ENCODE measurements at regions not wholly inside any gene's neighbourhood (a gene's known extent, or its start where the extent isn't known, plus 50 kb on each side); places are given as distances from the start of the nearest gene placed in this dataset.

DNA sequence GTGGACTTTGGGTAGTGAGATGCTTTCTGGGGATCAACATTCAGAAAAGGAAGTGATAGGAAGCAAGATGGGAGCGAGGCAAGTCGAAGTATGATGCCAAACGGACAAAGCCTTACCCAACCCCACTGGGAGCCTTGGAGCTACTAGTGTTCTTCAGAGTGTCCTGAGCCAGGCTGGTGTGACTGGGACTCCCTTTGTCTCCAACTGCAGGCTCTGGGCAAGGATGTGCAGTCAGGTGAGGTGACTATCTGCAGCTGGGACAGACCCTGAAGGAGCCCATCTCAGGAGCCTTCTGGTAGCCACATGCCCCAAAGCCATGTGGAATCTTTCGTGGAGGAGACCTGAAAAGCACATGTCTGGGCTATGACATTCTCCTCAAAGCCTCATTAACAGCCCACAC lies 360.6 kb downstream of the MTRR start:
- 81 to 83% (median 82%) methylated on average over 4 of the region's 4 CpGs for WGBS, 4 donors
- Histone ChIP-seq H3K4me3 (no peak overlapping the region), H3K27ac (no peak overlapping the region), H3K4me1 (replicated peaks in 1 of 2) (no peaks in the 10 kb centered on the region), H3K9me3 (replicated peaks in 1 of 3) (no peaks in the 10 kb centered on the region), H3K36me3 (replicated peaks in 1 of 2) (no peaks in the 10 kb centered on the region), H3K27me3 (no peaks in the 10 kb centered on the region)
- intact Hi-C loops (cut with DNase I): no loop called here
- TF ChIP-seq POLR2A (IDR thresholded peaks at IDR 0.05): no peak
- TF ChIP-seq, protein P1, sequence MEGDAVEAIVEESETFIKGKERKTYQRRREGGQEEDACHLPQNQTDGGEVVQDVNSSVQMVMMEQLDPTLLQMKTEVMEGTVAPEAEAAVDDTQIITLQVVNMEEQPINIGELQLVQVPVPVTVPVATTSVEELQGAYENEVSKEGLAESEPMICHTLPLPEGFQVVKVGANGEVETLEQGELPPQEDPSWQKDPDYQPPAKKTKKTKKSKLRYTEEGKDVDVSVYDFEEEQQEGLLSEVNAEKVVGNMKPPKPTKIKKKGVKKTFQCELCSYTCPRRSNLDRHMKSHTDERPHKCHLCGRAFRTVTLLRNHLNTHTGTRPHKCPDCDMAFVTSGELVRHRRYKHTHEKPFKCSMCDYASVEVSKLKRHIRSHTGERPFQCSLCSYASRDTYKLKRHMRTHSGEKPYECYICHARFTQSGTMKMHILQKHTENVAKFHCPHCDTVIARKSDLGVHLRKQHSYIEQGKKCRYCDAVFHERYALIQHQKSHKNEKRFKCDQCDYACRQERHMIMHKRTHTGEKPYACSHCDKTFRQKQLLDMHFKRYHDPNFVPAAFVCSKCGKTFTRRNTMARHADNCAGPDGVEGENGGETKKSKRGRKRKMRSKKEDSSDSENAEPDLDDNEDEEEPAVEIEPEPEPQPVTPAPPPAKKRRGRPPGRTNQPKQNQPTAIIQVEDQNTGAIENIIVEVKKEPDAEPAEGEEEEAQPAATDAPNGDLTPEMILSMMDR (IDR thresholded peaks at IDR 0.05): no peak
- no peak for DNase-seq

DNA sequence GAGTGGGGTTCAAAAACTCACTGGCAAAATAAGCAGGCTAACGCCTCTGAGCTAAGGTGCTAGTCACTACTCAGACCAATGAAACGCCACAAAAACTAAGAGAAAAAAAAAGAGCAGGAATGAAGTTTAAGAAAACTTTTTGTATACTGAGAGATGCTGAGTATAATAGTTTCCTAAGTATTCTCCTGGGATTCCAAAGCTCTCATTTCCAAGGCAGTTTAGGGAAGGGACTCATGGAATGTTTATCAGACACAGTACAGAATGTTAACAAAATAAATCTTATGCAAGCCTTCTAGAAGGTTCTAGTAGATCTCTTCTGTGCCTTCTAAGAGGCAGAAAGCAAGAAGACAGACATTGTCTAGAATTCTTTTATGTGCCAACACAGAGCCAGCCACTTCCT lies 361.9 kb downstream of the MTRR start:
- Histone ChIP-seq H3K4me3 (no peak overlapping the region), H3K27me3 (no peaks in the 10 kb centered on the region), H3K36me3 (replicated peaks in 1 of 2) (no peaks in the 10 kb centered on the region), H3K4me1 (replicated peaks in 1 of 2) (no peaks in the 10 kb centered on the region), H3K9me3 (replicated peaks in 1 of 3) (no peaks in the 10 kb centered on the region), H3K27ac (no peak overlapping the region)
- intact Hi-C loops (cut with DNase I): no loop called here
- TF ChIP-seq, protein P1 (IDR thresholded peaks at IDR 0.05): no peak
- no peak for TF ChIP-seq POLR2A (IDR thresholded peaks at IDR 0.05)
- no peak for DNase-seq
- 40 to 66% (median 54%) methylated on average over 2 of the region's 2 CpGs for WGBS, 4 donors

DNA sequence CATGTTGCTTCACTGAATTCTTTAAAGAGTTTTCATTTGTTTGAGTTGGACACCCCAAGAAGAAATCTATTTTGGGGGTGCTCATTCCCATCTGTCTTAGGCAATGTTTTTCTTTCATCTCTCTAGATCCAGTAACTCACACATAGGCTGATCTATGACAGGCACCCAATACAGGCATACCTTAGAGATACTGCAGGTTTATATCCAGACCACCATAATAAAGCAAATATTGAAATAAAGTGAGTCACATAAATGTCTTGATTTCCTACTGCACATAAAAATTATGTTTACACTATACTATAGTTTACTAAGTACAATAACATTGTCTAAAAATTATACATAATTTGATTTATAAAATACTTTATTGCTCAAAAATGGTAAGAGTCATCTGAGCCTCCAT lies 364.5 kb downstream of the MTRR start:
- TF ChIP-seq, protein P1 (IDR thresholded peaks at IDR 0.05): no peak
- no peak for TF ChIP-seq POLR2A (IDR thresholded peaks at IDR 0.05)
- no peak overlapping the region for H3K27ac ChIP-seq
- DNase-seq: no peak
- H3K4me3 ChIP-seq: no peak overlapping the region
- no peaks in the 10 kb centered on the region for H3K36me3 ChIP-seq (replicated peaks in 1 of 2)
- H3K9me3 ChIP-seq (replicated peaks in 1 of 3): no peaks in the 10 kb centered on the region
- no peaks in the 10 kb centered on the region for H3K4me1 ChIP-seq (replicated peaks in 1 of 2)
- no peaks in the 10 kb centered on the region for H3K27me3 ChIP-seq
- intact Hi-C loops (cut with DNase I): no loop called here

DNA sequence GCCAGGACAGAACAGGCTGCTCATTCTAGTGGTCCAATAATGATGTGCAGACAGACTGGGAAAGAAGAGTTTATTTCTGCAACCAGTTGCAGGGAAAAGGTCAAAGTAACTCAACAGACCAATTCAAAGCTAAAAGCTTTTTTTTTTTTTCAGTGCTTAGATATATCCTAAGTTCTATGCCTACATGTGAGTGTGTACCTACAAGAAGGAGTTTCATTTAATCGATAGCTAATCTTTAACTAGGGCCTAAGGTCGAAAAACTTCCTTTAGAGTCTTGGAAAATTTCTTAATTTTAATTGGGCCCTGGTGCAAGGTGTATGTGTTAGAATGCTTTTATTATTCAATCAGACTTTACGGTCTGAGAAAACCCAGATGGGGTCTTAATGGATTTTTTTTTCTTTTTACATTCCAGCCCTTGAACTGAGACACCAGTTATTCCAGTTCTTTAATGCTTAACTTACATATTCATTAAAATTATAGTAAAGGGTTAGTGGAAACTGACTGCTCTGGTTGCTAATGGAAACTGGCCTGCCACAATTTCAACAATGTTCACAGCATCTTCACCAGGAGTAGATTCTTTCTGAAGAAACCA lies 365.3 kb downstream of the MTRR start:
- DNase-seq: no peak
- H3K4me1 ChIP-seq (replicated peaks in 1 of 2): no peaks in the 10 kb centered on the region
- H3K27me3 ChIP-seq: no peaks in the 10 kb centered on the region
- intact Hi-C loops (cut with DNase I): no loop called here
- H3K36me3 ChIP-seq (replicated peaks in 1 of 2): no peaks in the 10 kb centered on the region
- TF ChIP-seq, protein P1 (IDR thresholded peaks at IDR 0.05): no peak
- TF ChIP-seq POLR2A (IDR thresholded peaks at IDR 0.05): no peak
- H3K9me3 ChIP-seq (replicated peaks in 1 of 3): no peaks in the 10 kb centered on the region
- H3K27ac ChIP-seq: no peak overlapping the region
- WGBS, 4 donors: 47 to 77% (median 57%) methylated on average over 3 of the region's 3 CpGs
- no peak overlapping the region for H3K4me3 ChIP-seq
